Epithelial cell of proximal tubule (primary cell): ENCODE measurements at regions not wholly inside any gene's neighbourhood (a gene's known extent, or its start where the extent isn't known, plus 50 kb on each side); places are given as distances from the start of the nearest gene placed in this dataset.

Source experiments
- DNase-seq: peaks from one replicate; pipeline ENCODE4 v3.0.0-alpha.2; 2011; ENCODE audit warnings: low read depth
- H3K4me3 ChIP-seq: 2 replicates; pipeline ENCODE4 v1.5.1; 2011; ENCODE audit warnings: low read depth, mild to moderate bottlenecking, low read length
- TF ChIP-seq, protein P1 (sequence below): conservative IDR thresholded peaks from 2 replicates; pipeline ENCODE4 v1.5.1; 2012; ENCODE audit warnings: low read depth, mild to moderate bottlenecking, low read length

DNA sequence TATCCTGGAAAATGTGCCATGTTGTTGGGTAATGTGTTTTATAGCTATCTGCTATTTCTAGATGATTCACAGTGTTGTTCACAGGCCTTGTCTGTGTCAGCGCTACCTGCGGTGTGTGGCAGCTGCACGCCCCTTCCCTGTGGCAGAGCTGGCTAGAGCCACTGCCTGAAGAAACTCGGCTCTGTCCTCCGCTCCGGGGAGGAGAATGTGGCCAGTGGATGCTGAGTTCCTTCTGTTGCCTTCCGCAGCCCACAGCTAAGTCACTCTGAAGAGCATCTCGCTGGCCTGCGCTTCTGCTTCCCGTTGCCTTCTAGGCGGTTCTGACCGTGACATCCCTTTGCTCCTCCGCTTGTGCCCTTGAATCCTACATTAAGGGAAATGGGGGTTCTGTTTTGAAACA lies 135.1 kb downstream of the PLG start:
- TF ChIP-seq, protein P1, sequence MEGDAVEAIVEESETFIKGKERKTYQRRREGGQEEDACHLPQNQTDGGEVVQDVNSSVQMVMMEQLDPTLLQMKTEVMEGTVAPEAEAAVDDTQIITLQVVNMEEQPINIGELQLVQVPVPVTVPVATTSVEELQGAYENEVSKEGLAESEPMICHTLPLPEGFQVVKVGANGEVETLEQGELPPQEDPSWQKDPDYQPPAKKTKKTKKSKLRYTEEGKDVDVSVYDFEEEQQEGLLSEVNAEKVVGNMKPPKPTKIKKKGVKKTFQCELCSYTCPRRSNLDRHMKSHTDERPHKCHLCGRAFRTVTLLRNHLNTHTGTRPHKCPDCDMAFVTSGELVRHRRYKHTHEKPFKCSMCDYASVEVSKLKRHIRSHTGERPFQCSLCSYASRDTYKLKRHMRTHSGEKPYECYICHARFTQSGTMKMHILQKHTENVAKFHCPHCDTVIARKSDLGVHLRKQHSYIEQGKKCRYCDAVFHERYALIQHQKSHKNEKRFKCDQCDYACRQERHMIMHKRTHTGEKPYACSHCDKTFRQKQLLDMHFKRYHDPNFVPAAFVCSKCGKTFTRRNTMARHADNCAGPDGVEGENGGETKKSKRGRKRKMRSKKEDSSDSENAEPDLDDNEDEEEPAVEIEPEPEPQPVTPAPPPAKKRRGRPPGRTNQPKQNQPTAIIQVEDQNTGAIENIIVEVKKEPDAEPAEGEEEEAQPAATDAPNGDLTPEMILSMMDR: no peak
- no peak for DNase-seq
- H3K4me3 ChIP-seq: no peak overlapping the region

DNA sequence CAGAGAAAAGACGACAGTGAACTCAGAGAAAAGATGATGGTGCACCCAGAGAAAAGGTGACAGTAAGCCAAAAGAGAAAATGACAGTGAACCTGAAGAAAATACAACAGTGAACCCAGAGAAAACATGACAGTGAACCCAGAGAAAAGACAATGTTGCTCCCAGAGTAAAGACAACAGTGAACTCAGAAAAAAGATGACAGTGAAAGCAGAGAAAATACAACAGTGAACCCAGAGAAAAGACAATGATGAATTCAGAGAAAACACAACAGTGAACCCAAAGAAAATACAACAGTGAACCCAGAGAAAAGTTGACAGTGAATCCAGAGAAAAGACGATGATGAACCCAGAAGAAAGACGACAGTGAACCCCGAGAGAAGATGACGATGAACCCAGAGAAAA lies 140.5 kb upstream of the MAP3K4 start:
- H3K4me3 ChIP-seq: no peak overlapping the region
- no peak for DNase-seq
- TF ChIP-seq, protein P1: no peak

DNA sequence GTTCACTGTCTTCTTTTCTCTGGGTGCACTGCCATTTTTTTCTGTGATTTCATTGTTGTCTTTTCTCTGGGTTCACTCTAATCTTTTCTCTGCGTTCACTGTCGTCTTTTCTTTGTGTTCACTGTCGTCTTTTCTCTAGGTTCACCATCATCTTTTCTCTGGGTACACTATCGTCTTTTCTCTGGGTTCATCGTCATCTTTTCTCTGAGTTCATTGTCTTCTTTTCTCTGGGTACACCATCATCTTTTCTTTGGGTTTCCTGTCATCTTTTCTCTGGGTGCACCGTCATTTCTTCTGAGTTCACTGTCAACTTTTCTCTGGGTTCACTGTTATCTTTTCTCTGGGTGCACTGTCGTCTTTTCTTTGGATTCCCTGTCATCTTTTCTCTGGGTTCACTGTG lies 137.6 kb upstream of the MAP3K4 start:
- no peak for DNase-seq
- TF ChIP-seq, protein P1: no peak
- no peak overlapping the region for H3K4me3 ChIP-seq

DNA sequence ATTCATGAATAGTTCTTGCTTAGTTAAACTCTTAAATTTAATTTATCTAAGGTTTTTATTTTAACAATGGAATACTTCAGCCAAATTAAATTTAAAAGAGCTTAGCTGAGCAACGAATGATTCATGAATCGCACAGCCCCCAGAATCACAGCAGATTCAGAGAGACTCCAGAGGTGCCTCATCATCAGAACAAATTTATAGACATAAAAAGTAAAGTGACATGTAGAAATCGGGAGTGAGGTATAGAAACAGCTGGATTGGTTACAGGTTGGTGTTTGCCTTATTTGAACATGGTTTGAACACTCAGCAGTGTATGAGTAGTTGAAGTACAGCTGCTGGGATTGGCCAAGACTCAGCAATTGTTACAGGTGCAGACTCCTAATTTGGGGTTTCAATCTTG lies 132.7 kb upstream of the MAP3K4 start:
- no peak overlapping the region for H3K4me3 ChIP-seq
- TF ChIP-seq, protein P1: no peak
- no peak for DNase-seq

DNA sequence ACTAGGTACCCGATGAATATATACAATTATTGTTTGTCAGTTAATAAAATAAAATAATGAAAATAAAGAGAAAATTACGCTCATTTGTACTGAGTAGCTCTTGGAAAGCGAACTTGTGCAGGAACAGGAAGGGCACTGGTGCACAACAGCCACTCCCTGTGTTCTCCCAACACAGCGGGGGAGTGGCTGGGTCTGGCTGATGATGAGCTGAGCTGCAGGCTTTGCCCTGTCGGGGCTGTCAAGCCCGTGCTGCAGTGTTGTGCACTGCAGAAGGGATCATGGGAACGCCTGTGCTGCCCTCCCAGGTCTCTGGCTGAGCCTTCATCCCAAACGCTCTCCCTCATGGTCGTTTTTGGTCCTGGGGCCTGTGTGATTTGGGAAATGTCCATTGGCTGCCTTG lies 131.7 kb upstream of the MAP3K4 start:
- no peak overlapping the region for H3K4me3 ChIP-seq
- TF ChIP-seq, protein P1: no peak
- no peak for DNase-seq

DNA sequence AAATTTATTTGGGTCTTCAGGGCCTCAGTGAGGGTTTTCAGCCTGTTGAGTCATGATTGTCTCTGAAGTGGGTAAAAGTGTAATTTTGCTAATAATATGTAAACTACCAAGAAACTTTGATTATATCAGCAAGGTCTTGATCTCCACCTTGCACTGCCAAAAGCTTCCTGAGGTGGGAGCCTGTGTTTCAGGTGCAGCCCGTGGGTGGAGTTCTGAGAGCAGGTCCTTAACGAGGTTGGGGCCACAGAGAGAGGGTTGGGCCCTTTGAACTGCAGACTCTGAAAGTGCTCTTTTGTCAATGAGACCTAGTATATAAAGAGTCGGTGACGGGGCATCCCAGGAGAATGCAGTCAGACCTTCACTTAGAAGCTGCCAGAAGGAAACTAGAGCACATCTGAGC lies 129.7 kb upstream of the MAP3K4 start:
- TF ChIP-seq, protein P1: no peak
- no peak overlapping the region for H3K4me3 ChIP-seq
- no peak for DNase-seq

DNA sequence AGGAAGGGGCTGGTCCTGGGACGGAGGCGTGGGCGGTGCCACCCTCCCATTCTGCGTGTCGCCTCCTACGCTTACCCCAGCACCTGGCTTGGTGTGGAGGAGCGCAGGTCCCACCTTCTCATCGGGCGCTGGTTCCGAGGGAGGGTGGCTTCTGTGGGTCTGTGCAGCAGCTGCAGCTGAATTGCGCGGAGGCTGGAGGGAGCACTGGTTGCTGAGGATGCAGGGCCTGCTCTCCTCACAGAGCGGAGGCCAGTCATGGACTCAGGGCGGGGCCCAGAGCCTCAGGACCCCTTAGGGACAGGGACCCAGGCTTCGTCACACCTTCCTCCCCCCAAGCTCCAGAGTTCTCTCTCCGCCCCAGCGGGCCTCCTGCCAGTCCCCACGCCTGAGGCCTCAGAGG lies 127.8 kb upstream of the MAP3K4 start:
- no peak overlapping the region for H3K4me3 ChIP-seq
- TF ChIP-seq, protein P1: no peak
- no peak for DNase-seq
